ENCODE measurements at regions not wholly inside any gene's neighbourhood (a gene's known extent, or its start where the extent isn't known, plus 50 kb on each side); places are given as distances from the start of the nearest gene placed in this dataset.

DNA sequence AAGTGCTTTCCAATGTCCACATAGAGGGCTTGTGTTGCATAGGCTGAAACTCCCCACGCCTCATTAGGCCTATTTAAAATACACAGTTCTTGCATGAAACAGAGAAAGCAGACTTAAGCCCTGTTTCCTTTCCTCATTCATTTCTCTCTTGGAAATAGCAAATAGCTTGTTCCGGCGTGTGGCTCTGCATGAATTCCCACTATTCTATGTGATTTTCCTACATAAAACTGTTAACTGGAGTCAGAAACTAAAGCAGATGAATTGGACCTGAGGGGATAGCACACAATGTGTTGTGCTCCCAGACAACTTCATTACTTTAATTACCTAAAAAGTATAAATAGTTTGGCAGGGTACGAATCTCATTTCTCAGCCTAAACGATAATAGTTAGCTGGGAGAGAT lies 981.5 kb downstream of the SORCS1 start:
- DNase-seq (ENCODE audit: low read depth): no peak

DNA sequence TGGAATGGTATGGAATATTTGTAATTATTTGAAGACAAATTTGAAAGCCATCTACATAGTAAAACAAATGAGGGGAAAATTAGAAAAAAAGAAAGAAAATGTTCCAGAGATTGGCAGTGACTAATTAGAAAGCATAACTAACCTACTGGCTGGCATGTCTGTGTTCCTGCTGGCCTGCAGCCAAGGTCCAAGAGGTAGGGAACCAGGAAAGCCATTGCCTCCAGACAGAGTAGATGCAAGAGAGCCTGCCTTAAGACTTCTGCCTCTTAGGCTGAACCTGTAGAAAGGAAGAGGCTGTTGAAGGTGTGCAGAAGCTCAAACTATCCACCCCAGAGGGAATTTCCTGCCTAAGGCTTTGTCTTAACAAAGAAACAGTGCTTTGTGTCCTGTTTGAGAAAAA lies 982.0 kb downstream of the SORCS1 start:
- DNase-seq (ENCODE audit: low read depth): peak; percentile 35

DNA sequence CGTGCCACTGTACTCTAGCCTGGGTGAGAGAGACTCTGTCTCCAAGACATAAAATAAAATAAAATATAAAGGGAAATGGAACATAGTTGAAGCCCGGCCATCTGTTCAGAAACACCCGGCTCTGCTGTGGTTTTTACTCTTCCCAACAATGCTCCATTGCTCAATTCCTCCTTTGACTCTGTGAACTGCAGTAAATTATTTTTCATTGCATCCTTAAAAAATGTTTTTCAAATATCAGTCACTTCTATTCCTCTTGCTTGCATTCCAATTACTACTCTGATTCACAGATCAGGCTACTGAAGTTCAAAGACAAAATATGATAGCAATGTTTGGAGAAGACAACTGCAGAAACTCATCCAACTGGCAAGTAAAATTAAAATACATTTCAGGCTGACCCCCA lies 983.0 kb downstream of the SORCS1 start:
- peak; percentile 11 for DNase-seq (ENCODE audit: low read depth)

DNA sequence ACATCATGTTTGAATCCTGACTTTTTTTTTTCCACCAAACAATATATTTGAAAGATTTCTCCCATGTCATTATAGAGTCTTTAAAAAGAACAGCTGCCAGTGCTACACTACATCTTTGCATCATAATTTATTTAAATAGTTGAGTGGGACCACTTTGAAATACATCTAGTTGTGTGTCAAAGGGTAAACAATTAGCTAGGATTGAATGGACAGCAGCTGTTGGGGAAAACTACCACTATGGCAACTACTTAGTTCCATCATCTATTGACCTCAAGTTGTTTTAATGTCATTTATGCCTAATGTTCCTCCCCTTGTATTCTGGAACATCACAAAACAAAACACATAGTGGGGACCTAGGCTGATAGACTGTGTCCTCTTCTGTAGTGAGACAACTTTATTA lies 985.1 kb downstream of the SORCS1 start:
- no peak for DNase-seq (ENCODE audit: low read depth)

DNA sequence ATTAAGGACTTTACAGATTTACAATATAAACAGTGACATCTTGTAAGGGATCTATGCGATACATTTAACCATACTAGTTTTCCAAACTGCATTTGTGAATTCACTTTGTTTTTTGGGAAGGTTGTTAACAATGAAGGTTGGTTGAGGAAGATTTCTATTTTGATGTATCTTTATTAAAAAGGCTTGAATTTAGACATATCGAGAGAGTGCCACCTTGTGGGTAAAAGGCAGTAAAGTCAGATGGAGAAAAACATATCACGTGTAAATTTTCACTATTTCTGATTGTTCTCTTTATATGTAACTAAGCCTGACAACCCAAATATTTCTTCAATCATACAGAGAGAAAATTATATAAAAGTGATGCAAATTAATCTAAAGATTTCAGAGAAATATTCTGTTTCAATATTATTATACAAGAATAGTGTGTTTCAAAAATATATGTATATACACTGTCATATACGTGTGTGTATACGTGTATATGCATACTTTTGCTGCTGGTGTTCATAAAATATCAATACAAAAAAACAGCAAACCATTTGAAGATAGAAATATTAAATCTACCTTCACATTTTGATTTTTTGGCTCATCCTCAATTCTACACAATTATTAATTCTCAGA lies 988.6 kb downstream of the SORCS1 start:
- peak; percentile 28 for DNase-seq (ENCODE audit: low read depth)

DNA sequence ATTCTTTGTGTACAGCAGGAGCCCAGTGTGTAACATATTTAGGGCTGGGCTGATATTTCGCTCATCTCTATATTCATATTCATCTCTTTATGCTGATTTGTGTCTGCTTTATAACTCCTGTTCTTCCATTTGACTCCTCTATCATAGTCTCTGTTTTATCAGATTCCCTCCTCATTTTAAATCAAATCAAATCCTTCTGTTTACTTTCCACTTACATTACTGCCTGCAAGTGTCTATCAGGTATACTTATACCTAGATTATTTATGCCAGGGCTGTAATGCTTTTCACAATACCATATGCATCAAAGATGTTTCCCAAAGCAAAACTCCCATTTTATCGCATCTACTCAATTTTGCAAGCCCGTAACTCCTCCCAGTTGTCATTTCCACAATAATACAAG lies 990.7 kb downstream of the SORCS1 start:
- DNase-seq (ENCODE audit: low read depth): no peak

DNA sequence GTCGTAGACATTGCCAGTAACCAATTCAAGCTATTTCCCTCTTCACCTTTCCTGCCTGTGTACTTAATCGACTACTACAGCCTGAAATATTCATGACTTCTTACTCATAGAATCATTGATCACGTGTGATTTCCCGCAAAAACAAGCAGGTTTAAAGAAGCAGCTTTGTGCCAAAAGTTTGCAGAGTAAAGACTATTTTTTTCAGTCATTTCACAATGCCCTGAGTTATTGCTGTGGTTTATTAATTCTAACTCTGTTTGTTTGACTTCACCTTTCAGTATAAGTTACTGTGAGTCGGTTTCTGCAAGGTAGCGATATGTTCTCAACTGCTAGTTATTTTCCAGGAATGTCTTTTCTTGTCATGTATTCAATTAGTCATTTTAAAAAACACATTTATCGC lies 995.3 kb downstream of the SORCS1 start:
- DNase-seq (ENCODE audit: low read depth): no peak

DNA sequence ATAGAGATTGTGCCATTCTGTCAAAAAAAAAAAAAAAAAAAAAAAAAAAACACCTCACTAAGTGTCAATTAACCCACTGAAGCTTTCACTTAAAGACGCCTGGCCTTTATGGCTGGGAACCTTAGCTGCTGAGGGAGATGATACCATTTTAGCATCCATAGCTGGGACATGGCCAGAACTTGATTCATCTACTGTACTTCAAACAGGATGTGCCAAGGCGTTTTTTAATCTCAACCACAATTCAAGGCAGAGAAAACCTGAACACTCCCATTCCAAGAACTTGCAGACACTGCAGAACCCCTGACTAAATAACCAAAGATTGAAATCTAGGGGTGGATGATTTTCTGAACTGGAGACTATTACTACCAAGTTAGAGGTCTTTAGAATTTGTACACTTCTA lies 996.6 kb downstream of the SORCS1 start:
- no peak for DNase-seq (ENCODE audit: low read depth)

DNA sequence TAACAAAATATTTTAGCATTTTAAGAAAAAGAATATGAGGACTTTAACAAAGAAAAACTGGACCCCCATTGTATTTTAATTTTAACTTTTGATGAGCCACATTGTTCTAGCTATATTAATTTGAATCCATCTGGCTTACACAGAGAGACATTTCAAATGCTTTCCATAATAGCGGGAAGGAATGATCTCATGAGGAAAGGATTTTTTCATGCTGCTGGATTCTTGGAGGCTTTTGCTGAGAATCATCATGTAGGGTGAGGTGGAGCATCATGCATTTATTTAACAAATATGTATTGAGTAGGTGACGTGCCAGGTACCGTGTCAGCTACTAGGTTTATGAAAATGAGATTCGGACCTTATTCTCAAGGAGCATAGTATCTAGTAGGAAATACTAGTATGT lies 1006.3 kb downstream of the SORCS1 start:
- DNase-seq (ENCODE audit: low read depth): no peak

DNA sequence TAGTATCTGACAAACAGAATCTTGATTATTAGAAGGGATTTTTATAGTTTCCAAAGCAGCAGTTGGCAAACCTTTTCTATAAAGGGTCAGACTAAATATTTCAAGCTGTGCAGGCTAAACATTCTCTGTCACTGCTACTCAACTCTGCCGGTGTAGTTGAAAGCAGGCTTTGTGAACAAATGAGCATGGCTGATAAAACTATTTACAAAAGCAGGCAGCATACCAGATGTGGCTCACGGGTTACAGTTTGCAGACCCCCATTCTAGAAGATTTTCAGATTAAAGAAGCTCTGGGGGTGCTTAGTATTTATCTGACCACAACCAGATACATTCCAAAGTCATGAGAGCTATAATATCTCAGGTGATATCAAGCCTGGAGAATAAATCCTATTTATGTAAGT lies 1017.5 kb downstream of the SORCS1 start:
- DNase-seq (ENCODE audit: low read depth): no peak

DNA sequence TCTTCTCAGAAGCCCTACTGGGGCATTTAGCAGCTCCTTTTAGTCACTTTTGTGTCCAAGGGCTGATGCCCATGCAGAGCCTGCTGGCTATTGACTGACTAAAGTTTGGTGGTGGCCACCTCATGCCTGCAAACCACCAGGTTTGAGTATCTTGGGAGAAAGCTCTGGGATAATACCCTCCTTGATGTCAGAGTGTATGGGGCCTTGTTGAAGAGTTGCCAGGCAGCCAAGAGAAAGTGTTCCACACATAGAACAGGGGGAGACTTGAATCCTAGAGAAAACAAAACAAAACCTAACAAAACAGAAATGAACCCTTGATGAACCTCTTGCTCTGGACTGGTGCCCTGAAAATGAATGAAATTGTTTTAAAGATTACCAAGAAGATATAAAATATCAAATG lies 1024.6 kb downstream of the SORCS1 start:
- DNase-seq (ENCODE audit: low read depth): no peak

DNA sequence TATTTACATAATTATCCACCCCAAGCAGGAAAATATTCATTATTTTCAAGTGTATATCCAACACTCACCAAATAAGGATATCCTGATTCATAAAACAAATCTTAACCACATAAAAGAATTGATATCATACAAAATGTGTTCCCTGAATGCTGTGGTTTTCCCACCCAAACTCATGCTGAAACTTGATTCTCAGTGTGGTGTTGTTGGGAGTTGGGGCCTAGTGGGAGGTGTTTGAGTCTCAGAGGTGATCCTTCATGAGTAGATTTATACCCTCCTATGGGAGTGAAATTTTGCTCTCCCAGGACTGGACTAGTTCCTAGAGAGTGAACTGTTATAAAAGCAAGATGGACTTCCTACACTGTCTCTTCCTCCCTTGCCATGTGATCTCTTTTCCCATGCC lies 1028.3 kb downstream of the SORCS1 start:
- no peak for DNase-seq (ENCODE audit: low read depth)

DNA sequence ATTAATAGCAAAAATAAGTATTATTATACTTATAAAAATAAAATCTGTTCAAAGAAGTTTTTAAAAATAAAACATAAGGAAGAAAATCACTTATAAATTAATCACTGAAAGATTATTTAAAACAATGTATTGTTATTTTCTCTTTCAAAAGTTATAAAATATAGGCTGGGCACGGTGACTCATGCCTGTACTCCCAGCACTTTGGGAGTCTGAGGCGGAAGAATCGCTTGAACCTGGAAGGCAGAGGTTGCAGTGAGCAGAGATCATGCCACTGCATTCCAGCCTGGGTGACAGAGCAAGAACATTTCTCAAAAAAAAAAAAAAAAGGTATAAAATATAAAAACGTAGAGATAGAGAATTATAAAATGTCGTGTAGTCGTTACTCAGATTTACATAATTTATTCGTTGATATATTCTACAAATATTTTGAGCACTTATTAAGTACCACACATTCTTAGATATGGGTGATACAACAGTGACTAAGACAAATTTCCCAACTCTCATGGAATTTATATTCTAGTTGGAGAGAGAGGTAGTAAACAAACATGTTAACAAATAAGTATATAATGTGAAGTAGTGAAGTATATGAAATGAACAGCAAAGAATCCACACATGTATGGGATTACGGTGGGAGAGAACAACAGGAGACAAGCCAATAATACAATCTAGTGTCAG lies 1030.0 kb downstream of the SORCS1 start:
- DNase-seq (ENCODE audit: low read depth): no peak

DNA sequence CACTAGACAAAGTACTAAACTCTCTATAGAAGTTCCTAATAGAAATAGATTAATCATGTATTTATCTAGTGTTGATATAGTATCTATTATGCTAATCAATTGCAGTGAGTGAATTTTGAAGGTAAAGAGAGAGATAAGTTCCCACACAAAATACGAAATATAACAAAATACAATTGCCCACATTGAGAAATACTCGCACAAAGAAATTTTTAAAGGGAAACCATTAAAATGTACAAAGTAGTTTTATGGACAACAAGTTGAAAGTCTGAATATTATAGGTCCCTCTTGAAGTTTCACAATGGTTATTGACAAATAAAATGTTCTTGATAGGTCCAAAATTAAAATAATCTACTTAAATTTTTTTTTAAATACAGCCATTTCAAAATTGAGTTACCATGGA lies 1031.1 kb downstream of the SORCS1 start:
- DNase-seq (ENCODE audit: low read depth): no peak

DNA sequence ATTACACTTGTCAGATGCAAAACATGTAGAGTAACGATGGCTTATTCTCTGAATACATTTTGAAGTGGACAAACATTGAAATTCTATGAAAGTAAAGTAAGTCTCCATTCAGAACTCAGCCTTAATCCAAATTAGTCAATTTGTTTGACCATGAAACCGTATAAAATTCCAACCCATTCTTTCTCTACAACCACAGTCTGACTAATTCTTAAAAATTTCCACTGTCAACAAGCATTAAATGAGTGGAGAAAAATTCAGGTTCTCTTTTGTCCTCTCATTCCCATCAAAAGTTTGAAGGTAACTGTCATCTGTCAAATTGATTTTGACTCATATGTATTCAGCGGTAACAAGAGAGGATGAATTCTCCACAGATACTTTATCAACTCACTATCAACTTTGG lies 1031.5 kb downstream of the SORCS1 start:
- DNase-seq (ENCODE audit: low read depth): no peak

DNA sequence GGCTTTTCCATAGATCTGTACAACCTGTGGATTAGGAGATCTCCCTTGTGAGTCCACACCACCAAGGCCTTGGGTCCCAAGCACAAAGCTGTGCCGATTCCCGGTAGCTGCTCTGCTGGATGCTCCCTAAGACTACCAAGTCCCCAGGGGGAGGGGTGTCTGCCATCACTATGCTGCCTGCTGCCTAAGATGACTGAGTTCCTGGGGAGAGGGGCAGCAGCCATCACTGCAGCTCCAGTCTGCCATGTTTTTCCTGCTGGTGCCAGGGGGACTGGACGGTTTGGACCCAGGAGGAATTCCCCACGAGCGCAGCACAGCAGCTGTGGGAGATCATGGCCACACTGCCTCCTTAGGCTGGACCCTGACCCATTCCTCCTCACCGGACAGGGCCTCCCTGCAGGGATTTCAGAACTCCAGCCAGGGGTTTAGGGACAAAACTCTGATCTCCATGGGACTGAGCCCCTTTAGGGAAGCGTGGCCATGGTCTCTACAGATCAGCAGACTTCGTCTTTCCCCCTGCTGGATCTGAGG lies 1049.8 kb downstream of the SORCS1 start:
- DNase-seq (ENCODE audit: low read depth): no peak

DNA sequence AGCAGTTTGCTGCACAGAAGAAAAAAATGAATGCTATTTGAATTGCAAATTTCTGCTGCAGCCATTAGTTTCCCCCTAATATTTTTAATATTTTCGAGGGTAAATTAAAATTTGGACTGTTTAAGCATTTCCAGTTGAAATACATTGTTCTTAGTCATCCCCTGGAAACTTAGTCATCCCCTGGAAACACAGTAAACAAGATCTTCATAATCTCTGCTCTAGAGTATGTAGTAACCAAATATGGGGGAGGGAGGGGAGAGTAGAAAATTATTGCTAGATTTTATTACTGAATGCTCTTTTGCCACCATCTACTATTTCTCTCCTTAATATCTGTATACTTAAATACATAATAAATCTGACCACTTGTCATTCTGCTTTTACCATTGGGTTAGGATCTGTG lies 1053.3 kb downstream of the SORCS1 start:
- DNase-seq (ENCODE audit: low read depth): peak; percentile 14

DNA sequence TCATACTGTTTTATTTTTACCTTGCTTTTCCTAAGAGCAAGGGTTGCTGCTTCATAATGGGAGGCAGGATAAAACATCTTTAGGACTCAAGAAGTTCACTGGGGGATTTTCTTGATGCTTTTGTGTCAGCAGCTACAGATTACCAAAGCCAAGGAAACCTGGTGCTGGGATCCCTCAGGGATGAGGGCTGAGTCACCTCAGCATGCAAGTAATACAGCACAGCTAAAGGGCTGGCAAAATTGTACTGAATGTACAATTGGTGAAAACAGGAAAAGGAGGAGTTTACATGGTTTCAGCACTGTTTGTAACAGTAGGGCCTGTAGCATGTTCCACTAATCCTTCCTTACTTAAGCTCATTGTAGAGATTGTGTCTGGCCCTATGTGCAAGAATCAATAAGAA lies 1056.8 kb downstream of the SORCS1 start:
- peak; percentile 24 for DNase-seq (ENCODE audit: low read depth)

DNA sequence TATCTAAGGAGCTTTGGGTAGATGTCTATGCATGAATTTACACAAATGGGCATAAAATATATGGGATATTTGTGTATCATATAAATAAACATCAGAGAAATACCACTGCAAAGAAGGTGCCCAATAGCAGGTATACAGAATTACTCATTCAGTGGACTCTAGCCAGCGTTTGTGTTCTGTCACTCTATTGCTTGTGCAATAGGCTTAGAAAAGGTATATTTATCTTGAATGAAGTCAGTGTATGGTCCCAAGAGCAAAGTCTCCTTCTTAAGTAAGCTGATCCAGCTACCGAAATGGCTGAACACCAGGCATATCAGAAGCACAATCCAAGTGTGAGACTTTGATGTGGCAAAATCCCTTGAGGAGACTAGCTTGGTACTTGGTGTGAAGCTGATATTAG lies 1058.4 kb downstream of the SORCS1 start:
- no peak for DNase-seq (ENCODE audit: low read depth)

DNA sequence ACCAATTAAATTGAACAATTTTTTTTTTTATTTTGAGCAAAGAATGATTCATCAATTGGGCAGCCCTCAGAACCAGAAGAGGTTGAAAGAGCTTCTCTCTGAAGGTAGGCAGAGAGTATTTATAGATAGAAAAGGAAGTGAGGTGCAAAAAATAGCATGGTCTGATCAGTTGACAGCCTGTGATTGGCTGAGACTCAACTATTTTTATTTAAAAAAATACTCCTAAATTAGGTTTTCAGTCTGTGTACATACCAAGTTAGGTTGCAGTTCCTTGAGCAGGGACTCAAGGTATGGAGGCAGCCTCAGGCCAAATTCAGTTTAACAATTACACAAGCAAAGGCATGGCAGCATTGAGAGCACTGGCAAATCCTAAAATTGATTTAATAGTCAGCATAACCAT lies 1074.7 kb downstream of the SORCS1 start:
- DNase-seq (ENCODE audit: low read depth): no peak

DNA sequence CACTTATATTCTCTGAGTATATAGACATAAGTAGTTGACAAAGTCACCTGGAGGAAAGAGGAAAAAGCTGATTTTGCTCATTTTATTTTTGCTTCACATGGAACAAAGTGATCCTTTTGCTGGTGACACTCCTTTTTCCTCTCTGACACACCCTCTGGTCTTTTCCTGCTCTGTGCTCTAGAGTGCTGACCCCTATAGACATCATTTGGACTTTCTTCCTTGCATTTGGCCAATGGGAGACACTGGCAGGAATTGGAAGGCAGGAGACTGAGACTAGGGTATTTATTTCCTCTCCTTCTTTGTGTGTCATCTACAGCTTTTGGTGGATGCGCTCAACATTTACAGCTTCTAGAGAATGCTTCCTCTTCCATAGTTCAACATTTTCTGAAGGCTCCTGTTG lies 1078.1 kb downstream of the SORCS1 start:
- DNase-seq (ENCODE audit: low read depth): no peak

DNA sequence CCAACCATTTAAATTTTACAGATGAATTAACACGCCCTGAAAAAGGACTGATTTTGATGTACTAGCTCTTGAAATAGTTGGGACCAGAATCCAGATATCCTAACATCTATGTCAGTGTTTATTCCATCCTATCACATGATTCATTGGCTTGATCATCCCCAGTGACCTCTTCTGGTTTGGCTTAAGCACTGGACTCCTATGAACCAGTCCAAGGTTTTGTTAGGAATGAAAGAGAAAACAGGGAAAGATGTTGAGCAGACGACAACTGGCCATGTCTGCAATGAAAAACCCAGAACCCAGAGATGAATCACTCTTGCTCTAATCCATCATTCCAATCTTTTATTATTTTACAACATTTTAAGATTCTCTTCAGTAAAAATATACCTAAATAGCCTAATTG lies 1080.9 kb downstream of the SORCS1 start:
- no peak for DNase-seq (ENCODE audit: low read depth)

DNA sequence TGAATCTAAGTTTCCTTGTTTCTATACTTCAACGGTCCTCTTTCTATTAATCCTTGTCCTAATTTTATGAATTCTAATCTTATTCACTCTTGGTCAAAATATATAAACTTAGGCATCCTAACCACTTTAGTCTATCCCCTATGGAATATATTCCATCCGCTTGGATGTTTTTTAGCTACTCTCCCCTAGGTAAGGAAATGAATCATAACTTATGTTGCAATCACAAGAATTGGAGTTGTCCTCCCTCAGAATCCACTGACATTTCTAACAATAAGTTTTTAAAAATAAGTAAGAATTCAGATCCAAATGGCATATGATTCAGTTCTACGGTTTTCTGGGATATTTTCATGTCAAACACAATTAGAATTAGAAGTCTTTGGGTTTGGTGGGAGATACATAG lies 1081.6 kb downstream of the SORCS1 start:
- DNase-seq (ENCODE audit: low read depth): no peak

Data from renal cortical epithelial cell (primary cell).